Ishikawa (cell line): ENCODE measurements at regions not wholly inside any gene's neighbourhood (a gene's known extent, or its start where the extent isn't known, plus 50 kb on each side); places are given as distances from the start of the nearest gene placed in this dataset.

Experiments
- CEBPB ChIP-seq: IDR thresholded peaks from 2 replicates; pipeline ENCODE4 v1.6.1; 2012
- CREB1 ChIP-seq: IDR thresholded peaks from 2 replicates; pipeline ENCODE4 v1.6.1; 2012; ENCODE audit warnings: low read depth
- EGR1 ChIP-seq: IDR thresholded peaks from 2 replicates; pipeline ENCODE4 v1.6.1; 2012
- EP300 ChIP-seq: IDR thresholded peaks from 2 replicates; pipeline ENCODE4 v1.6.1; 2012; ENCODE audit warnings: borderline replicate concordance
- FOXM1 ChIP-seq: IDR thresholded peaks from 2 replicates; pipeline ENCODE4 v1.6.1; 2012; ENCODE audit warnings: low read depth, borderline replicate concordance
- NFIC ChIP-seq: IDR thresholded peaks from 2 replicates; pipeline ENCODE4 v1.6.1; 2012
- RAD21 ChIP-seq: IDR thresholded peaks from 2 replicates; pipeline ENCODE4 v1.6.1; 2012; ENCODE audit warnings: low read depth
- TAF1 ChIP-seq: IDR thresholded peaks from 2 replicates; pipeline ENCODE4 v1.6.1; 2012; ENCODE audit warnings: low read depth, mild to moderate bottlenecking
- TCF12 ChIP-seq: IDR thresholded peaks from 2 replicates; pipeline ENCODE4 v1.6.1; 2012; ENCODE audit warnings: low read depth
- TEAD4 ChIP-seq: IDR thresholded peaks from 2 replicates; pipeline ENCODE4 v1.6.1; 2012
- USF1 ChIP-seq: IDR thresholded peaks from 2 replicates; pipeline ENCODE4 v1.6.1; 2012
- YY1 ChIP-seq: IDR thresholded peaks from 2 replicates; pipeline ENCODE4 v1.6.1; 2012; ENCODE audit warnings: low read depth
- ZBTB7A ChIP-seq: IDR thresholded peaks from 2 replicates; pipeline ENCODE4 v1.6.1; 2012; ENCODE audit warnings: low read depth
- TF ChIP-seq, protein P1 (sequence below): IDR thresholded peaks from 2 replicates; pipeline ENCODE4 v1.6.1; 2012; ENCODE audit warnings: low read depth, mild to moderate bottlenecking
- TF ChIP-seq, protein P2 (sequence below): IDR thresholded peaks from 2 replicates; pipeline ENCODE4 v1.6.1; 2012

DNA sequence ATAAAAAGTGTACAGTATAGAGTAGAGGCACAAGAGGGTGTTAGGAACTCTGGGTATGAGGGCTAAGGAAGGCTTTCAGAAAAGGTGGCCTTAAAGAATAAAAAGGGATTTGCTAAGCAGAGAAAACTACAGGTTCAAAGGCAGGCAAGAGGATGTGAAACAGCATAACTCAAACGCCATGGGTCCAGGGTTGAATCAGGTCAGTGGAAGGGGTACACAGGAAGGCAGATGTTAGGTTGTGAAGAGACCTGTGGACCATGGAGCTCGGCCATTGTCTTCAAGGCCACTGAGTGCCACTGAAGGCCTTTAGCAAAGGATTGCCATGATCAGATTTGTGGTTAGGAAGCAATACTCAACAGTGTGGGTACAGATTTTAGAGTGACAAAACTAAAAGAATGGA is 108.2 kb upstream of the FAM98A start:
- TF ChIP-seq FOXM1 (no peak), ZBTB7A (no peak), USF1 (no peak), TEAD4 (no peak), EGR1 (no peak), RAD21 (no peak), EP300 (no peak), NFIC (no peak), TAF1 (no peak), TCF12 (no peak), YY1 (no peak)
- TF ChIP-seq, protein P1, sequence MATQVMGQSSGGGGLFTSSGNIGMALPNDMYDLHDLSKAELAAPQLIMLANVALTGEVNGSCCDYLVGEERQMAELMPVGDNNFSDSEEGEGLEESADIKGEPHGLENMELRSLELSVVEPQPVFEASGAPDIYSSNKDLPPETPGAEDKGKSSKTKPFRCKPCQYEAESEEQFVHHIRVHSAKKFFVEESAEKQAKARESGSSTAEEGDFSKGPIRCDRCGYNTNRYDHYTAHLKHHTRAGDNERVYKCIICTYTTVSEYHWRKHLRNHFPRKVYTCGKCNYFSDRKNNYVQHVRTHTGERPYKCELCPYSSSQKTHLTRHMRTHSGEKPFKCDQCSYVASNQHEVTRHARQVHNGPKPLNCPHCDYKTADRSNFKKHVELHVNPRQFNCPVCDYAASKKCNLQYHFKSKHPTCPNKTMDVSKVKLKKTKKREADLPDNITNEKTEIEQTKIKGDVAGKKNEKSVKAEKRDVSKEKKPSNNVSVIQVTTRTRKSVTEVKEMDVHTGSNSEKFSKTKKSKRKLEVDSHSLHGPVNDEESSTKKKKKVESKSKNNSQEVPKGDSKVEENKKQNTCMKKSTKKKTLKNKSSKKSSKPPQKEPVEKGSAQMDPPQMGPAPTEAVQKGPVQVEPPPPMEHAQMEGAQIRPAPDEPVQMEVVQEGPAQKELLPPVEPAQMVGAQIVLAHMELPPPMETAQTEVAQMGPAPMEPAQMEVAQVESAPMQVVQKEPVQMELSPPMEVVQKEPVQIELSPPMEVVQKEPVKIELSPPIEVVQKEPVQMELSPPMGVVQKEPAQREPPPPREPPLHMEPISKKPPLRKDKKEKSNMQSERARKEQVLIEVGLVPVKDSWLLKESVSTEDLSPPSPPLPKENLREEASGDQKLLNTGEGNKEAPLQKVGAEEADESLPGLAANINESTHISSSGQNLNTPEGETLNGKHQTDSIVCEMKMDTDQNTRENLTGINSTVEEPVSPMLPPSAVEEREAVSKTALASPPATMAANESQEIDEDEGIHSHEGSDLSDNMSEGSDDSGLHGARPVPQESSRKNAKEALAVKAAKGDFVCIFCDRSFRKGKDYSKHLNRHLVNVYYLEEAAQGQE: no peak

GRCh38 chr2:33706410-33706809 is 107.3 kb upstream of the FAM98A start:
- TF ChIP-seq EP300 (no peak), TEAD4 (no peak), EGR1 (no peak), ZBTB7A (no peak), CEBPB (no peak), RAD21 (no peak), TCF12 (no peak), NFIC (no peak), TAF1 (no peak), CREB1 (no peak), USF1 (no peak), FOXM1 (no peak), YY1 (no peak)
- TF ChIP-seq, protein P1: no peak
- TF ChIP-seq, protein P2, sequence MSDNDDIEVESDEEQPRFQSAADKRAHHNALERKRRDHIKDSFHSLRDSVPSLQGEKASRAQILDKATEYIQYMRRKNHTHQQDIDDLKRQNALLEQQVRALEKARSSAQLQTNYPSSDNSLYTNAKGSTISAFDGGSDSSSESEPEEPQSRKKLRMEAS: no peak

GRCh38 chr2:33704406-33704855 is 105.3 kb upstream of the FAM98A start:
- TF ChIP-seq TCF12: no peak
- TF ChIP-seq, protein P1: no peak
- no peak for TF ChIP-seq EP300
- TF ChIP-seq, protein P2: no peak
- no peak for TF ChIP-seq NFIC
- no peak for TF ChIP-seq EGR1

DNA sequence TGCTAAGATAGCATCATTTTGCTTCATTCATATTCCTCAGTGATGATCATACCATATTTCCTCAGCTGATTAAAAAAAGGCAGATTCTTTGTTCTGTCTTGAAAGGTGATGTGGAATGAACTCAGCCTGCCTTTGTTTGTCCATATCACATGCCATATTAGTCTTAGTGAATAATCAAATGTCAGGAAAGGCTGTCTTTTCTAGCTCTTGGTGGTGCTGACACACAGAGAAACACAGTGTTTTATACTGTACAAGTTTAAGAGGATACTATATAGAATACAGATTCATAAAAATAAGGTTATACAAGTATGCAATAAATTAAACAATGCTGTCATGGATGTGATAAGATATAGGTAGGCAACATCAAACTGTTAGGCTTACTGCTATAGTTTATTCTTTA is 97.1 kb upstream of the FAM98A start:
- TF ChIP-seq NFIC (no peak), FOXM1 (no peak), TEAD4 (no peak), TAF1 (no peak), YY1 (no peak), TCF12 (no peak), ZBTB7A (no peak), RAD21 (no peak), CREB1 (no peak), EGR1 (no peak), EP300 (no peak)
- TF ChIP-seq, protein P1: no peak
- TF ChIP-seq, protein P2: no peak
